ENCODE measurements at regions not wholly inside any gene's neighbourhood (a gene's known extent, or its start where the extent isn't known, plus 50 kb on each side); places are given as distances from the start of the nearest gene placed in this dataset.
A peak's percentile ranks its signal among the peaks of the same experiment; 100 is the strongest.

DNA sequence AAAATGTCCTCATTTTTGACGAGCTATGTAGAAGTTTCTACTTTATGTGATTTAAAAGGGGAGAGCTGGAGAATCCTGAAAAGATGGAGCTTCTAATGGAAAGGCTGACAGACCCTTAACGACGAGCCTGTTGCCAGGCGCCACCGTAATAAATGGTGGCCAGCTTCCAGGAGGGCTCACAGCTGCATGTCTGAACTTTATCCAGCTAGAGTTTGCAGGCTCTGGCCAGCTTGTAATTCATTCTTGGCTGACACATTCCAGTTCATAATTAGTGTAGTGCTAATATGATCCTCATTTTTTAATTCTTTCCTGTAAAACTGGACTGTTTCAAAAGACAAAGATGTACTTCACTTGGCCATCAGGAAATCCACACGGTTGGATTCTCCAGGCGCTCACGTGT is 246.7 kb downstream of the GAS1 start:
- Histone ChIP-seq H3K36me3 (no peaks in the 10 kb centered on the region), H3K4me1 (peaks cover 26% of the 10 kb centered on the region), H3K9me3 (replicated peaks) (no peaks in the 10 kb centered on the region), H3K27me3 (ENCODE audit: low read depth) (no peaks in the 10 kb centered on the region), H3K4me3 (no peak overlapping the region), H3K27ac (replicated peaks) (peak overlapping the region; percentile 22)
- TF ChIP-seq, protein P1, sequence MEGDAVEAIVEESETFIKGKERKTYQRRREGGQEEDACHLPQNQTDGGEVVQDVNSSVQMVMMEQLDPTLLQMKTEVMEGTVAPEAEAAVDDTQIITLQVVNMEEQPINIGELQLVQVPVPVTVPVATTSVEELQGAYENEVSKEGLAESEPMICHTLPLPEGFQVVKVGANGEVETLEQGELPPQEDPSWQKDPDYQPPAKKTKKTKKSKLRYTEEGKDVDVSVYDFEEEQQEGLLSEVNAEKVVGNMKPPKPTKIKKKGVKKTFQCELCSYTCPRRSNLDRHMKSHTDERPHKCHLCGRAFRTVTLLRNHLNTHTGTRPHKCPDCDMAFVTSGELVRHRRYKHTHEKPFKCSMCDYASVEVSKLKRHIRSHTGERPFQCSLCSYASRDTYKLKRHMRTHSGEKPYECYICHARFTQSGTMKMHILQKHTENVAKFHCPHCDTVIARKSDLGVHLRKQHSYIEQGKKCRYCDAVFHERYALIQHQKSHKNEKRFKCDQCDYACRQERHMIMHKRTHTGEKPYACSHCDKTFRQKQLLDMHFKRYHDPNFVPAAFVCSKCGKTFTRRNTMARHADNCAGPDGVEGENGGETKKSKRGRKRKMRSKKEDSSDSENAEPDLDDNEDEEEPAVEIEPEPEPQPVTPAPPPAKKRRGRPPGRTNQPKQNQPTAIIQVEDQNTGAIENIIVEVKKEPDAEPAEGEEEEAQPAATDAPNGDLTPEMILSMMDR (IDR thresholded peaks at IDR 0.05; ENCODE audit: borderline replicate concordance) = no peak
- intact Hi-C loops (cut with micrococcal nuclease) = no loop called here
- DNase-seq = peak; percentile 68

DNA sequence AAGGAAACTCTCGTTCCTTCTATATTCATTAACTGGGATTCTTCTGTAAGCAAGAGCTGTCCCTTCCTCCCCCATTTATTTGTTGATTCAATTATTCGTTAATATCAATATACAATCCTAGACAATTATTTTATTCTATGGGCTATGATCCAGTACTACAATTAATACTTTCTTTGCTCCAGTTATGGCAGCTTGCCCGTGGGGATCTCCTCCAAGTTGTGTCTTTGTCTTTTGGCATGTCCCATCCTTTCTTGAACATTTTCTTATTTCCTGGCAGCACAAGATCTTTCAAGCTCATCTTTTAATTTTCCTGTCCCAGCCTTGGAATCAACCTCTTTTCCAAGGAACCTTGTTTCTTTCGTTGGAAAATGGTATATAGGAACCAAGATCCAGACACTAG is 249.3 kb downstream of the GAS1 start:
- Histone ChIP-seq H3K36me3 (no peaks in the 10 kb centered on the region), H3K27ac (replicated peaks) (no peak overlapping the region), H3K4me1 (peaks cover 27% of the 10 kb centered on the region), H3K9me3 (replicated peaks) (no peaks in the 10 kb centered on the region), H3K27me3 (ENCODE audit: low read depth) (no peaks in the 10 kb centered on the region), H3K4me3 (no peak overlapping the region)
- intact Hi-C loops (cut with micrococcal nuclease) = no loop called here
- TF ChIP-seq, protein P1 (IDR thresholded peaks at IDR 0.05; ENCODE audit: borderline replicate concordance) = no peak
- no peak for DNase-seq

- TF ChIP-seq, protein P1 (IDR thresholded peaks at IDR 0.05; ENCODE audit: borderline replicate concordance) = no peak
- Histone ChIP-seq H3K27me3 (ENCODE audit: low read depth) (no peaks in the 10 kb centered on the region), H3K4me1 (peaks cover 27% of the 10 kb centered on the region), H3K36me3 (no peaks in the 10 kb centered on the region), H3K4me3 (no peak overlapping the region), H3K9me3 (replicated peaks) (no peaks in the 10 kb centered on the region), H3K27ac (replicated peaks) (no peak overlapping the region)
- intact Hi-C loops (cut with micrococcal nuclease) = no loop called here
- no peak for DNase-seq
Observed at GRCh38 chr9:86697213-86697612, 250.1 kb downstream of the GAS1 start.

- no peak for DNase-seq
- no peak overlapping the region for H3K27ac ChIP-seq (replicated peaks)
- H3K4me1 ChIP-seq = peaks cover 24% of the 10 kb centered on the region
- TF ChIP-seq, protein P1 (IDR thresholded peaks at IDR 0.05; ENCODE audit: borderline replicate concordance) = no peak
- H3K27me3 ChIP-seq (ENCODE audit: low read depth) = no peaks in the 10 kb centered on the region
- no peaks in the 10 kb centered on the region for H3K9me3 ChIP-seq (replicated peaks)
- H3K36me3 ChIP-seq = no peaks in the 10 kb centered on the region
- H3K4me3 ChIP-seq = no peak overlapping the region
- intact Hi-C loops (cut with micrococcal nuclease) = no loop called here
Observed at GRCh38 chr9:86695910-86696424, 251.3 kb downstream of the GAS1 start.

DNA sequence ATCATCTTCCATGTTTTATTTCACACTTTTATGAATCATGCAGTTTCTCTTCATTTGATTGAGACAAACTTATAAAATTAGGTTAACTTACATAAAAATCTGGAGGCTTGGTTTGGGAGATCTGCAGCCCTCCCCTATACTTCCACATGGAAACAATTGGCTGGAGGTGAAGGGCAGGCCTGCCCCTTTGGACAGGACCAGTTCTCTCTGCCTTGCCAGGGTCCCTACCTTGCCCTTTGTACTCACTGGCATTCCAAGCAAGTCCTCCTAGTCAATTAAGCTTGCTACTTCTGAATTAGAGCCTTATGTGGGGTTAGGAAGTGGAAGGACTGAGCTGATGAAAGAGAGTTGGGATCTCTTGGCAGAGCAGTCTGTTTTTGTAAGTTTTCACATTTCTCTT is 257.3 kb downstream of the GAS1 start:
- Histone ChIP-seq H3K36me3 (no peaks in the 10 kb centered on the region), H3K27ac (replicated peaks) (no peak overlapping the region), H3K27me3 (ENCODE audit: low read depth) (no peaks in the 10 kb centered on the region), H3K9me3 (replicated peaks) (no peaks in the 10 kb centered on the region), H3K4me1 (no peaks in the 10 kb centered on the region), H3K4me3 (no peak overlapping the region)
- no peak for DNase-seq
- TF ChIP-seq, protein P1 (IDR thresholded peaks at IDR 0.05; ENCODE audit: borderline replicate concordance) = no peak
- intact Hi-C loops (cut with micrococcal nuclease) = no loop called here
